K562 (cell line): ENCODE measurements at regions not wholly inside any gene's neighbourhood (a gene's known extent, or its start where the extent isn't known, plus 50 kb on each side); places are given as distances from the start of the nearest gene placed in this dataset.

ENCODE experiments used
- ATAC-seq: fragments of 200-7000 bp; cut with Tn5 transposase; 3 replicates; pipeline ENCODE4 v1.9.1; 2020; ENCODE audit warnings: moderate library complexity
- BruUV-seq: library from RNA; stranded (reverse); fragments of 400-500 nt; replicated peaks from 2 replicates; lab custom pipeline; 2021; lab: Mats Ljungman, UMichigan
- CTCF ChIA-PET: fragments of 300-600 bp; formaldehyde crosslinking; extraction: SDS; loops from one replicate; lab custom pipeline; 2021; ENCODE audit warnings: low intra/inter-chr PET ratio; lab: Yijun Ruan, JAX
- POLR2A ChIA-PET: fragments of 300-600, 350-650 bp; sonication (Branson Sonifier 250); formaldehyde crosslinking; extraction: SDS; loops from one replicate; lab custom pipeline; 2021; ENCODE audit warnings: antibody characterized with exemption, inconsistent platforms; lab: Yijun Ruan, JAX
- DNase-seq, 4 experiments: peaks; one replicate each; pipeline versions ENCODE4 v3.0.0 to v3.0.0-alpha.2; 2011 to 2018; ENCODE audit warnings: low spot score in 3 of 4, mixed read lengths in 3 of 4; ENCODE audit errors: extremely low read depth in 1 of 4
- FAIRE-seq: peaks from 2 replicates; lab custom pipeline; 2011; peaks lifted over from hg19 to GRCh38; lab: Jason Lieb, UNC
- H2AFZ ChIP-seq: 2 replicates; pipeline ENCODE4 v1.6.0; 2011; ENCODE audit warnings: low read depth, low read length, control low read depth, inconsistent platforms
- H3K27ac ChIP-seq: fragments of 200-600 bp; 3 replicates; pipeline ENCODE4 v1.8.0; 2011; ENCODE audit warnings: low read depth, mild to moderate bottlenecking, control low read depth, inconsistent platforms, low read length, moderate library complexity, mixed read lengths; ENCODE audit errors: extremely low read depth
- H3K27me3 ChIP-seq, 2 experiments: fragments of 300-600 bp in 1 of 2; 2 replicates in 1 of 2; 3 replicates in 1 of 2; pipeline versions ENCODE4 v1.6.0 to v1.8.0; 2011; ENCODE audit warnings: inconsistent platforms in 2 of 2, low read length in 2 of 2, mild to moderate bottlenecking in 1 of 2, mixed read lengths in 1 of 2, moderate library complexity in 1 of 2; ENCODE audit not compliant: control insufficient read depth in 2 of 2, insufficient read depth in 2 of 2
- H3K36me3 ChIP-seq: fragments of 300-600 bp; 3 replicates; pipeline ENCODE4 v1.8.0; 2011; ENCODE audit warnings: mild to moderate bottlenecking, low read length, inconsistent platforms; ENCODE audit not compliant: control insufficient read depth, insufficient read depth
- H3K4me1 ChIP-seq, 2 experiments: fragments of 200-600 bp in 1 of 2; replicated peaks in 1 of 2; 2 replicates in 1 of 2; 3 replicates in 1 of 2; pipeline versions ENCODE4 v1.5.1 to v1.8.0; 2011; ENCODE audit warnings: inconsistent platforms in 2 of 2, low read length in 2 of 2, mild to moderate bottlenecking in 1 of 2, mixed read lengths in 1 of 2, moderate library complexity in 1 of 2; ENCODE audit not compliant: control insufficient read depth in 2 of 2, insufficient read depth in 2 of 2
- H3K4me2 ChIP-seq: 2 replicates; pipeline ENCODE4 v1.6.1; 2011; ENCODE audit warnings: low read length, control low read depth, inconsistent platforms, mixed read lengths; ENCODE audit not compliant: insufficient read depth
- H3K4me3 ChIP-seq: fragments of 200-600 bp; sonication (generic), shearing (Covaris generic); 2 replicates; pipeline ENCODE4 v1.5.1; 2016; ENCODE audit warnings: control low read depth, inconsistent platforms
- H3K79me2 ChIP-seq: fragments of 200-600 bp; 3 replicates; pipeline ENCODE4 v1.8.0; 2011; ENCODE audit warnings: low read length, inconsistent platforms; ENCODE audit not compliant: control insufficient read depth, insufficient read depth
- H3K9ac ChIP-seq, 2 experiments: 2 replicates each; pipeline versions ENCODE4 v1.6.0 to v1.6.1; 2011; ENCODE audit warnings: low read depth in 2 of 2, low read length in 2 of 2, control low read depth in 1 of 2, inconsistent platforms in 1 of 2, mild to moderate bottlenecking in 1 of 2, mixed read lengths in 1 of 2; ENCODE audit not compliant: insufficient read depth in 1 of 2
- H3K9me1 ChIP-seq: one replicate; pipeline ENCODE4 v1.6.0; 2011; ENCODE audit warnings: inconsistent platforms, mild to moderate bottlenecking, low read length, moderate library complexity; ENCODE audit not compliant: control insufficient read depth, insufficient read depth
- H3K9me3 ChIP-seq: replicated peaks from 2 replicates; pipeline ENCODE4 v1.5.1; 2011; ENCODE audit warnings: low read depth, low read length, inconsistent platforms; ENCODE audit not compliant: control insufficient read depth, insufficient read depth
- H4K20me1 ChIP-seq: replicated peaks from 2 replicates; pipeline ENCODE4 v1.6.1; 2011; ENCODE audit warnings: low read length, inconsistent platforms, mixed read lengths; ENCODE audit not compliant: control insufficient read depth, insufficient read depth
- CEBPG ChIP-seq, 3 experiments: fragments of 200-800 bp in 1 of 3; sonication (Bioruptor generic) in 1 of 3; sonication (generic) in 1 of 3; formaldehyde crosslinking in 1 of 3; IDR thresholded peaks in 2 of 3; conservative IDR thresholded peaks in 1 of 3; 2 replicates each; pipeline versions ENCODE4 v1.6.1 to v1.8.0; 2016 to 2022; ENCODE audit warnings: missing compliant biosample characterization in 2 of 3, missing genetic modification characterization in 2 of 3, mild to moderate bottlenecking in 1 of 3, missing genetic modification reagents in 1 of 3
- HMBOX1 ChIP-seq: sonication (generic); IDR thresholded peaks from 2 replicates; pipeline ENCODE4 v1.6.1; 2016
- HNRNPLL ChIP-seq: fragments of 200-400 bp; formaldehyde crosslinking; IDR thresholded peaks from 2 replicates; pipeline ENCODE4 v1.6.1; 2017; ENCODE audit warnings: low read length, low read depth, mild to moderate bottlenecking; ENCODE audit not compliant: poor library complexity, severe bottlenecking
- KAT7 ChIP-seq: sonication (generic); formaldehyde crosslinking; IDR thresholded peaks from 2 replicates; pipeline ENCODE4 v1.8.0; 2022; ENCODE audit warnings: missing genetic modification reagents, mild to moderate bottlenecking, borderline replicate concordance
- TCF7L2 ChIP-seq: fragments of 150-350 bp; IDR thresholded peaks from 2 replicates; pipeline ENCODE4 v1.6.1; 2016; ENCODE audit warnings: low read depth, mild to moderate bottlenecking, low read length, moderate library complexity
- ZBTB26 ChIP-seq: fragments of 450-650 bp; formaldehyde crosslinking; IDR thresholded peaks from 2 replicates; pipeline ENCODE4 v1.4.0; 2022; ENCODE audit warnings: missing genetic modification characterization
- ZNF184 ChIP-seq: sonication (generic); formaldehyde crosslinking; IDR thresholded peaks from 2 replicates; pipeline ENCODE4 v1.5.0; 2020; ENCODE audit warnings: missing genetic modification reagents
- ZNF511 ChIP-seq: sonication (generic); formaldehyde crosslinking; IDR thresholded peaks from 2 replicates; pipeline ENCODE4 v1.8.0; 2022; ENCODE audit warnings: mild to moderate bottlenecking, missing genetic modification reagents
- ZNF644 ChIP-seq: fragments of 200-800 bp; sonication (Bioruptor generic); IDR thresholded peaks from 2 replicates; pipeline ENCODE4 v1.6.1; 2016; ENCODE audit warnings: low read depth, missing genetic modification characterization, missing compliant biosample characterization
- in situ Hi-C: fragments of 300-500 bp; cut with MboI; formaldehyde crosslinking; loops from 4 replicates; pipeline ENCODE4 v1.15.0; 2018; ENCODE audit warnings: inconsistent platforms, mixed read lengths
- intact Hi-C: fragments of 100-400 bp; cut with micrococcal nuclease; formaldehyde crosslinking; loops from 2 replicates; pipeline ENCODE4 v1.14.2; 2022

- H3K9ac ChIP-seq = no peak overlapping the region
- no peak overlapping the region for H3K4me2 ChIP-seq
- intact Hi-C loops (no loop called here), in situ Hi-C loops (no loop called here)
- no peaks in the 10 kb centered on the region for H3K9me3 ChIP-seq
- DNase-seq (no peak), ATAC-seq (no peak), FAIRE-seq (no peak)
- TF ChIP-seq KAT7 (CRISPR knock-in tag) = no peak
- no peak for TF ChIP-seq CEBPG (CRISPR knock-in tag; IDR thresholded peaks at IDR 0.05)
- TF ChIP-seq CEBPG (tag; conservative IDR thresholded peaks at IDR 0.05 in 1 of 2, IDR thresholded peaks at IDR 0.05 in 1 of 2) = no peak
- no peak for TF ChIP-seq HMBOX1
- no peak for TF ChIP-seq TCF7L2
- no peak for TF ChIP-seq ZNF511 (CRISPR knock-in tag)
- no peak for TF ChIP-seq ZNF644 (tag)
- no peak for TF ChIP-seq ZNF184
- TF ChIP-seq ZBTB26 (CRISPR knock-in tag) = no peak
- no peak for TF ChIP-seq HNRNPLL
- no peaks in the 10 kb centered on the region for H3K9me1 ChIP-seq
- peaks cover 7 to 31% of the 10 kb centered on the region in 2 experiments for H3K27me3 ChIP-seq
- no peaks in the 10 kb centered on the region for H4K20me1 ChIP-seq
- no peaks in the 10 kb centered on the region for H3K36me3 ChIP-seq
- no peaks in the 10 kb centered on the region for H3K79me2 ChIP-seq
- no peaks in the 10 kb centered on the region; a peak in 1 of 5 replicates for H3K4me1 ChIP-seq
- no peak overlapping the region for H2AFZ ChIP-seq
- no TSS peak for BruUV-seq
- POLR2A ChIA-PET = no interaction called here
- no peak overlapping the region for H3K27ac ChIP-seq
- CTCF ChIA-PET = no interaction called here
- H3K4me3 ChIP-seq = no peak overlapping the region
Observed at GRCh38 chr2:38434595-38434994, 57.5 kb upstream of the ATL2 start.
